ENCODE measurements at regions not wholly inside any gene's neighbourhood (a gene's known extent, or its start where the extent isn't known, plus 50 kb on each side); places are given as distances from the start of the nearest gene placed in this dataset.

DNA sequence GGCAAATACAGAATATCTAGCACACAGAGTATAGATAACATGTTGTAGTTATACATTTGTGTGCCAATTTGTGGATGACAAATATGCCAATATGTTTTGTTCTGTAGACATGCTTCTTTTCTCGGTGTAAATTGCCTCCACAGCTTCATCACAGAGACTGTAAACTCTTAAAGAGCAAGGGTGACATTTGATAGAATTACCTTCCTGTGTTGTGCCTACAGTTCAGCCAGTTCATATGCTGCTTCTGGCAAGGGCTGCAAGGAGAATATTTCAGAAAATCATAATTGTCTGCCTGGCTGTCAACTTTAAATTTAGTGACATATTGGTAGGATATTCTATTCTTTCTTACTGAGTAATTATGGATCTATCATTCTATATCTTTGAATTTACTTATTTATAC is 155.1 kb downstream of the MAT2B start:
- TF ChIP-seq, protein P1, sequence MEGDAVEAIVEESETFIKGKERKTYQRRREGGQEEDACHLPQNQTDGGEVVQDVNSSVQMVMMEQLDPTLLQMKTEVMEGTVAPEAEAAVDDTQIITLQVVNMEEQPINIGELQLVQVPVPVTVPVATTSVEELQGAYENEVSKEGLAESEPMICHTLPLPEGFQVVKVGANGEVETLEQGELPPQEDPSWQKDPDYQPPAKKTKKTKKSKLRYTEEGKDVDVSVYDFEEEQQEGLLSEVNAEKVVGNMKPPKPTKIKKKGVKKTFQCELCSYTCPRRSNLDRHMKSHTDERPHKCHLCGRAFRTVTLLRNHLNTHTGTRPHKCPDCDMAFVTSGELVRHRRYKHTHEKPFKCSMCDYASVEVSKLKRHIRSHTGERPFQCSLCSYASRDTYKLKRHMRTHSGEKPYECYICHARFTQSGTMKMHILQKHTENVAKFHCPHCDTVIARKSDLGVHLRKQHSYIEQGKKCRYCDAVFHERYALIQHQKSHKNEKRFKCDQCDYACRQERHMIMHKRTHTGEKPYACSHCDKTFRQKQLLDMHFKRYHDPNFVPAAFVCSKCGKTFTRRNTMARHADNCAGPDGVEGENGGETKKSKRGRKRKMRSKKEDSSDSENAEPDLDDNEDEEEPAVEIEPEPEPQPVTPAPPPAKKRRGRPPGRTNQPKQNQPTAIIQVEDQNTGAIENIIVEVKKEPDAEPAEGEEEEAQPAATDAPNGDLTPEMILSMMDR (IDR thresholded peaks at IDR 0.05; ENCODE audit: extremely low read depth in 1 of 2, insufficient read depth in 1 of 2, low read depth in 1 of 2, low read length in 2 of 2): no peak
- TF ChIP-seq, protein P2, sequence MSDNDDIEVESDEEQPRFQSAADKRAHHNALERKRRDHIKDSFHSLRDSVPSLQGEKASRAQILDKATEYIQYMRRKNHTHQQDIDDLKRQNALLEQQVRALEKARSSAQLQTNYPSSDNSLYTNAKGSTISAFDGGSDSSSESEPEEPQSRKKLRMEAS (IDR thresholded peaks at IDR 0.05; ENCODE audit: insufficient read depth, insufficient read length): no peak
- TF ChIP-seq POLR2A (IDR thresholded peaks at IDR 0.05; ENCODE audit: low read depth, low read length): no peak
- TF ChIP-seq EZH2 (IDR thresholded peaks at IDR 0.05; ENCODE audit: borderline replicate concordance, low read depth, low read length, severe bottlenecking): no peak
- no peak for TF ChIP-seq POLR2AphosphoS5 (IDR thresholded peaks at IDR 0.05; ENCODE audit: insufficient read depth, low read depth, low read length)
- no peak for TF ChIP-seq JUN (IDR thresholded peaks at IDR 0.05; ENCODE audit: borderline replicate concordance, insufficient read depth, insufficient read length, low read depth)
- no peak for TF ChIP-seq FOS (IDR thresholded peaks at IDR 0.05; ENCODE audit: borderline replicate concordance, insufficient read depth, low read length)
- no peak for TF ChIP-seq MYC (IDR thresholded peaks at IDR 0.05; ENCODE audit: low read depth, low read length)

Measured in endothelial cell of umbilical vein (primary cell).